HL-60 (cell line): ENCODE measurements at regions not wholly inside any gene's neighbourhood (a gene's known extent, or its start where the extent isn't known, plus 50 kb on each side); places are given as distances from the start of the nearest gene placed in this dataset.

Experiments used
- DNase-seq, 2 experiments: peaks; one replicate each; pipeline ENCODE4 v3.0.0-alpha.2; 2010 to 2020; ENCODE audit warnings: low read depth in 1 of 2, low spot score in 1 of 2
- H3K27ac ChIP-seq: fragments of 250-450 bp; sonication (Bioruptor Pico); replicated peaks from 2 replicates; pipeline ENCODE4 v1.5.1; 2020; ENCODE audit warnings: mild to moderate bottlenecking, moderate library complexity
- H3K27me3 ChIP-seq: fragments of 250-450 bp; sonication (Bioruptor Pico); 2 replicates; pipeline ENCODE4 v1.5.1; 2021; ENCODE audit warnings: mild to moderate bottlenecking, moderate library complexity; ENCODE audit not compliant: insufficient read depth, poor library complexity, severe bottlenecking
- H3K4me3 ChIP-seq: replicated peaks from 2 replicates; pipeline ENCODE4 v1.5.1; 2011; ENCODE audit warnings: mild to moderate bottlenecking, control low read depth, low read length; ENCODE audit not compliant: insufficient read depth
- GABPA ChIP-seq: IDR thresholded peaks from 2 replicates; pipeline ENCODE4 v1.6.1; 2012; ENCODE audit warnings: low read depth
- POLR2AphosphoS5 ChIP-seq: IDR thresholded peaks from 2 replicates; pipeline ENCODE4 v1.6.1; 2012; ENCODE audit warnings: low read depth
- REST ChIP-seq: IDR thresholded peaks from 2 replicates; pipeline ENCODE4 v1.6.1; 2012; ENCODE audit warnings: low read depth; ENCODE audit not compliant: insufficient replicate concordance
- SPI1 ChIP-seq: IDR thresholded peaks from 2 replicates; pipeline ENCODE4 v1.6.1; 2012; ENCODE audit warnings: low read depth, mild to moderate bottlenecking, borderline replicate concordance
- TF ChIP-seq, protein P1 (sequence below): IDR thresholded peaks from one replicate; pipeline ENCODE4 v1.5.1; 2011; ENCODE audit warnings: low read length, control low read depth, inconsistent platforms; ENCODE audit not compliant: insufficient read depth

DNA sequence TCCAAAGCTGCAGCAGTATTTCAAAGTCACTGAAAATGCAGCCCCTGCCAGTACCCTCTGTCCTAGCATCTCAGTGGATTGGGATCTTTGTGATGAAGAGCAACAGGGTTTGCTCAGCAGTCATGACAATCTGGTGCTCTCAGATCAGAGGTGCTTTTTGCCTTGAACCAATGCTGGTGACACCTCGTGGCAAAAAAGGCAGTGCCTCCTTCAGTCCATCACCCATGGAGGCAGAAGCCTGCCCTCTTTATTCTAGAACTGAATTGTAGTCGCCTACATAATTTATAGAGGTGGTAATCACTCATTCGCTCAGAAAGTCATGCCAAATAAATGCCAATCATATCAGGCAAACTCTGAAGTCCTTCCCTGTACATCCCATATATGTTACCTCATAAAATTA lies 126.0 kb upstream of the VRK1 start:
- H3K27me3 ChIP-seq: peaks cover 3% of the 10 kb centered on the region
- H3K4me3 ChIP-seq: no peak overlapping the region
- H3K27ac ChIP-seq: no peak overlapping the region
- TF ChIP-seq REST (no peak), SPI1 (no peak)
- TF ChIP-seq, protein P1, sequence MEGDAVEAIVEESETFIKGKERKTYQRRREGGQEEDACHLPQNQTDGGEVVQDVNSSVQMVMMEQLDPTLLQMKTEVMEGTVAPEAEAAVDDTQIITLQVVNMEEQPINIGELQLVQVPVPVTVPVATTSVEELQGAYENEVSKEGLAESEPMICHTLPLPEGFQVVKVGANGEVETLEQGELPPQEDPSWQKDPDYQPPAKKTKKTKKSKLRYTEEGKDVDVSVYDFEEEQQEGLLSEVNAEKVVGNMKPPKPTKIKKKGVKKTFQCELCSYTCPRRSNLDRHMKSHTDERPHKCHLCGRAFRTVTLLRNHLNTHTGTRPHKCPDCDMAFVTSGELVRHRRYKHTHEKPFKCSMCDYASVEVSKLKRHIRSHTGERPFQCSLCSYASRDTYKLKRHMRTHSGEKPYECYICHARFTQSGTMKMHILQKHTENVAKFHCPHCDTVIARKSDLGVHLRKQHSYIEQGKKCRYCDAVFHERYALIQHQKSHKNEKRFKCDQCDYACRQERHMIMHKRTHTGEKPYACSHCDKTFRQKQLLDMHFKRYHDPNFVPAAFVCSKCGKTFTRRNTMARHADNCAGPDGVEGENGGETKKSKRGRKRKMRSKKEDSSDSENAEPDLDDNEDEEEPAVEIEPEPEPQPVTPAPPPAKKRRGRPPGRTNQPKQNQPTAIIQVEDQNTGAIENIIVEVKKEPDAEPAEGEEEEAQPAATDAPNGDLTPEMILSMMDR: no peak
- no peak for DNase-seq

DNA sequence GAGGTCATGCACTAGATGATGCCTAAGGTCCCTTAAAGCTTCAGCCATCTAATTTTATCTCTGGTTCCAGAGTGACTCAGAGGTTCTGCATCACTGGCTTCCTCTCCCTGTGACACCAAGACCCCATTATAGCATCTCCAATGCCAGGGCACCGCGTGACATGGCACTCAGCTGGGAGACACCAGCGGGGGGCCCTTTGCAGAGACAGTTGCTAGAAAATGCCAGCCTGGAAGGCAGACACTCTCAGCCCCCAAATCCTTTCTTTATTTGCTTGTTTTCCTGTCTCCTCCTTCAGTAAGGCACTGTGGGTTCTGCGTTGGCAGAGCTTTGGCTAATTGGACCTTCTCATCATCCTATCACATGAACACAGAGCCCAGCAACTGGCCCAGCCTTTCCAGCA lies 123.5 kb upstream of the VRK1 start:
- TF ChIP-seq GABPA (no peak), SPI1 (no peak), REST (no peak), POLR2AphosphoS5 (no peak)
- TF ChIP-seq, protein P1: no peak
- Histone ChIP-seq H3K4me3 (no peak overlapping the region), H3K27ac (no peak overlapping the region), H3K27me3 (no peaks in the 10 kb centered on the region)
- DNase-seq: no peak

- no peak overlapping the region for H3K4me3 ChIP-seq
- no peak for DNase-seq
- no peaks in the 10 kb centered on the region for H3K27me3 ChIP-seq
- H3K27ac ChIP-seq: no peak overlapping the region
- TF ChIP-seq, protein P1: no peak
- no peak for TF ChIP-seq POLR2AphosphoS5
- TF ChIP-seq SPI1: no peak
- no peak for TF ChIP-seq GABPA
- TF ChIP-seq REST: no peak
Observed at GRCh38 chr14:96674121-96674520, 123.1 kb upstream of the VRK1 start.
